Stimulated activated naive B cell treated with anti-CD40 and anti-IgM and Interleukin-4, amounts not matched to agents 10 μg/mL and 1 μg/mL and 100 μg/mL, for 72 hours (primary cell): ENCODE measurements at regions not wholly inside any gene's neighbourhood (a gene's known extent, or its start where the extent isn't known, plus 50 kb on each side); places are given as distances from the start of the nearest gene placed in this dataset.

Experiments used
- ATAC-seq, 2 donors: fragments of 150-1000 bp; cut with Tn5 transposase; replicated peaks; 2 replicates each; pipeline ENCODE4 v1.10.0; 2021; ENCODE audit warnings: moderate library complexity in 1 of 2
- DNase-seq: peaks from one replicate; pipeline ENCODE4 v3.0.0; 2021
- H3K27ac Mint-ChIP-seq: one replicate; pipeline ENCODE4 v1.8.0; 2022; ENCODE audit warnings: mild to moderate bottlenecking, mixed read lengths
- H3K27me3 Mint-ChIP-seq, 2 donors: one replicate each; pipeline ENCODE4 v1.8.0; 2022; ENCODE audit warnings: mixed read lengths in 2 of 2
- H3K36me3 Mint-ChIP-seq, 2 donors: one replicate each; pipeline ENCODE4 v1.8.0; 2022; ENCODE audit warnings: mixed read lengths in 2 of 2, mild to moderate bottlenecking in 1 of 2
- H3K4me1 Mint-ChIP-seq, 2 donors: one replicate each; pipeline ENCODE4 v1.8.0; 2022; ENCODE audit warnings: mixed read lengths in 2 of 2, mild to moderate bottlenecking in 1 of 2
- H3K4me3 Mint-ChIP-seq, 2 donors: one replicate each; pipeline ENCODE4 v1.8.0; 2022; ENCODE audit warnings: mild to moderate bottlenecking in 2 of 2, mixed read lengths in 2 of 2, moderate library complexity in 1 of 2
- H3K9me3 Mint-ChIP-seq, 2 donors: one replicate each; pipeline ENCODE4 v1.8.0; 2022; ENCODE audit warnings: mixed read lengths in 2 of 2, mild to moderate bottlenecking in 1 of 2

GRCh38 chr1:224513383-224513782 lies 78.8 kb upstream of the WDR26 start:
- Mint-ChIP-seq H3K4me3 (no peak overlapping the region), H3K9me3 (no peaks in the 10 kb centered on the region), H3K27ac (no peak overlapping the region), H3K27me3 (no peaks in the 10 kb centered on the region), H3K36me3 (no peaks in the 10 kb centered on the region), H3K4me1 (peaks cover 6 to 7% of the 10 kb centered on the region in 2 donors)
- no peak for DNase-seq
- ATAC-seq = no peak

- peaks cover 6 to 7% of the 10 kb centered on the region in 2 donors for H3K4me1 Mint-ChIP-seq
Observed at GRCh38 chr1:224513787-224514209, 79.2 kb upstream of the WDR26 start.

GRCh38 chr1:224517171-224517570 lies 82.6 kb upstream of the WDR26 start:
- Mint-ChIP-seq H3K9me3 (peaks cover 0 to 3% of the 10 kb centered on the region in 2 donors), H3K27me3 (peaks cover 0 to 4% of the 10 kb centered on the region in 2 donors), H3K27ac (no peak overlapping the region), H3K4me3 (no peak overlapping the region), H3K36me3 (peaks cover 2 to 3% of the 10 kb centered on the region in 2 donors), H3K4me1 (peaks cover 6 to 7% of the 10 kb centered on the region in 2 donors)
- DNase-seq (no peak), ATAC-seq (no peak)

More at GRCh38 chr1:224513787-224514209, 79.2 kb upstream of the WDR26 start:
- DNase-seq (peak; percentile 66), ATAC-seq (peak; percentile 94 to 99)
- Mint-ChIP-seq H3K36me3 (no peaks in the 10 kb centered on the region), H3K27me3 (no peaks in the 10 kb centered on the region), H3K9me3 (no peaks in the 10 kb centered on the region), H3K27ac (no peak overlapping the region), H3K4me3 (no peak overlapping the region)

GRCh38 chr1:224518528-224518927 lies 83.9 kb upstream of the WDR26 start:
- DNase-seq = no peak
- Mint-ChIP-seq H3K36me3 (peaks cover 2 to 3% of the 10 kb centered on the region in 2 donors), H3K4me1 (peaks cover 5 to 6% of the 10 kb centered on the region in 2 donors), H3K9me3 (peaks cover 0 to 3% of the 10 kb centered on the region in 2 donors), H3K4me3 (no peak overlapping the region), H3K27me3 (peaks cover 0 to 4% of the 10 kb centered on the region in 2 donors), H3K27ac (no peak overlapping the region)
- no peak for ATAC-seq

GRCh38 chr1:224519874-224520273 lies 85.3 kb upstream of the WDR26 start:
- DNase-seq (no peak), ATAC-seq (no peak)
- H3K4me3 Mint-ChIP-seq = no peak overlapping the region
- H3K9me3 Mint-ChIP-seq = peaks cover 0 to 3% of the 10 kb centered on the region in 2 donors
- no peaks in the 10 kb centered on the region for H3K4me1 Mint-ChIP-seq
- no peak overlapping the region for H3K27ac Mint-ChIP-seq
- H3K36me3 Mint-ChIP-seq = peaks cover 2 to 3% of the 10 kb centered on the region in 2 donors
- H3K27me3 Mint-ChIP-seq = peaks cover 0 to 4% of the 10 kb centered on the region in 2 donors

- no peak overlapping the region for H3K4me3 Mint-ChIP-seq
- DNase-seq (no peak), ATAC-seq (no peak)
- H3K9me3 Mint-ChIP-seq = peaks cover 0 to 3% of the 10 kb centered on the region in 2 donors
- H3K36me3 Mint-ChIP-seq = peaks cover 2 to 3% of the 10 kb centered on the region in 2 donors
- no peak overlapping the region for H3K27ac Mint-ChIP-seq
- H3K27me3 Mint-ChIP-seq = peaks cover 0 to 4% of the 10 kb centered on the region in 2 donors
- H3K4me1 Mint-ChIP-seq = no peaks in the 10 kb centered on the region
Observed at GRCh38 chr1:224520808-224521207, 86.2 kb upstream of the WDR26 start.

DNA sequence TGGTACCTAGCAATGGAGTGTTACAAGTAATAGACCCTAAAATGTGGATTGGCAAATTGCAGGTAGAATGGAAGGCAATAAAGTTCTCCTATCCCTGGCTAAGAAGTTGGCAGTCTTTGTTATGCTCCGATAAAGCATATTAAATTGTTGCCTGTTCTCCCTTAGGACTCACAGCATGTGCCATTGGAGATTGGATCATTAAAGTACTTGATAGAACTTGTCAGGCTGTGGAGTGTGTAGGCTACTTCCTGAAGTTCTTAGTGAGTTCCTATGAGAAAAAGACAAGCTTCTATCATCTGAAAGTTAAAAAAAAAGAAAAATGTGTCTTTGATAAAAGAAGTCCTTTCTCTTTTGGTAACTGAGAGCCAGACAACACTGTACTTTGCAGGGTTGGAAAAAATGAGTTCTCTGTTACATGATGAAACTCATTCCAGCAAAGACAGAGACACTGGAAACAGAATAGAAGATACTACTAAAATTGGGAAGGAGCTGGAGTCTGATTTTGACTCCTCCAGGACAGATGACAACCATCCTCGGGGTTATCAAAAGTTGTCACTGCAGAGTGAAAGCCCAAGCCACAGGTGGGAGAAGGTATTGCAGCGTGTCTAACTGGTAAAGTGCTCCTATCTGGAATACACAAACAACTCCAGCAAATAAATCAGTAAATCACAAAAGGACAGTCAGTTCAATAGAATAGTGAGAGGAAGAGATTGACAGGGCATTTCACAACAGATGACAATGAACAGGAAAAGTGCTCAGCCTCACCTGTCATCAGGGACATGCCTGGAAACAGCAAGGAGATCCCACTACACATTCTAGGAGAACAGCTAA lies 87.5 kb upstream of the WDR26 start:
- peaks cover 2 to 3% of the 10 kb centered on the region in 2 donors for H3K36me3 Mint-ChIP-seq

DNA sequence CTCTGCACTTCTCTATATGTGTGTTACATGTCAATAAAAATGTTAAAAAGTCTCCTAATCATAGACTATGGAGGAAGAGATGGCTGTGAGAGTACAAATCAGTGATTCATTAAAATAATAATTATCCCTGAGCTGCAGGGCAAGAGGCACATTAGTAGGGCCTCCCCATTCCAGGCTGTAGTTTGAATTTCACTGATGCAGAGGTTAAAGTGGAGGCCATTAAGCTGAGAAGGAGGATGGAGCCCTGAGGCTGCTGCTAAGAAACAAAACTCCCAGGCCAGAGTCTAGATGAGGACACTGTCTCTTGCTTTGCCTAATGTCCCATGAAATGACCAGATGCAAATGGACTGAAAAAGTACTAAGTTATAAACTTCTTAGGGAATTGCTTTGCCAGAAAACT lies 89.1 kb upstream of the WDR26 start:
- Mint-ChIP-seq H3K4me1 (no peaks in the 10 kb centered on the region), H3K36me3 (peaks cover 2 to 3% of the 10 kb centered on the region in 2 donors), H3K4me3 (no peak overlapping the region), H3K9me3 (peaks cover 0 to 3% of the 10 kb centered on the region in 2 donors), H3K27ac (no peak overlapping the region), H3K27me3 (peaks cover 0 to 4% of the 10 kb centered on the region in 2 donors)
- no peak for DNase-seq
- ATAC-seq = no peak

More for the DNA sequence above, 87.5 kb upstream of the WDR26 start:
- no peak overlapping the region for H3K4me3 Mint-ChIP-seq
- no peaks in the 10 kb centered on the region for H3K4me1 Mint-ChIP-seq
- H3K27me3 Mint-ChIP-seq = peaks cover 0 to 4% of the 10 kb centered on the region in 2 donors
- H3K27ac Mint-ChIP-seq = no peak overlapping the region
- ATAC-seq (no peak), DNase-seq (no peak)
- peaks cover 0 to 3% of the 10 kb centered on the region in 2 donors for H3K9me3 Mint-ChIP-seq

DNA sequence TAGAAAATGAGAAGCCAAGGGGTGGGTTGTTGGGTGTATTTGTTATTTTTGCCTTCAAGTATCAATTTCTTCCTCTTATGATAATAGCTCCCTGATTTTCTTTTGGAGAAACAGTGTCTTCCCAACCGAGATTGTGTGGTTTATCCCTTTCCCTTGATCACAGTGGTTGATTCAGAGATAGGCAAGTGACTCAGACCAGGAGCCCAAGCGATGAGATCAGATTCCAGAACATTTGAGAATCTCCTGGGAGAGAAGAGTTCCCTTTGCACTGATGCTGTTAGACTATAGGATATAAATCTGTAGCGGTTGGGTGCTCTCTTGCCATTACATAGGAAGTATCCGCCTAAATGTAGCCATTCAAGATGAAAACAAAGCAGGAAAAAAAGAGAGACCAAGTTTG lies 90.1 kb upstream of the WDR26 start:
- ATAC-seq (no peak), DNase-seq (no peak)
- Mint-ChIP-seq H3K27me3 (peaks cover 0 to 4% of the 10 kb centered on the region in 2 donors), H3K27ac (no peak overlapping the region), H3K4me3 (no peak overlapping the region), H3K9me3 (peaks cover 0 to 3% of the 10 kb centered on the region in 2 donors), H3K36me3 (peaks cover 2 to 3% of the 10 kb centered on the region in 2 donors), H3K4me1 (no peaks in the 10 kb centered on the region)

DNA sequence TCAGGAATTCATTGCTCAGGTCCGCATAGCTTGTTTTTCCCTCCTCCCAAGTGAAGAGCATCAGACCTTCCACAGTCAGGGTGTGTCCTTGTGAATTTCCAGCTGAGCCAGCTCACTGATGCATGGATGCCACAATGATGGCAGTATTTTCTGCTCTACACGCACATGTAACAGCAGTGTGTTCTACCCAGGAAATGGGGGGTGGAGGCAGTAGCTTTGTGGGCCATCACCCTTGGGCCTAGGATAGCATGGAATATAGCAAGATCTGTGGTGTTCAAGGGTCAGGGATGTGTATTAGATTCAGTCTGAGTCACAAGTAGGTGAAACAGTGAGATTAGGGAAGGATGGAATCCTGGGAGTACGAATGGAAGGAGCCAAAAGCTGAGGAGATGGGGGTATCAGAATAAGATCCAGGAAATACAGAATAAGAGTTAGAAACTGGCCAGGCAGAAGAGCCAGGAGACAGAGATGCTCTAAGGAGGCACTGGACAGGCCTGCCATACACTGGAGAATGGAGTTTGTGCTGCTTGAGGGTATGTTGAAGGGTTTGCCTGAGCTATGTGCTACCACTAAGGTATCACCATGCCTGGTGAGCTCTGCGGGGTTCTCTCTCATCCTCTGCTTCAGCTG lies 90.6 kb upstream of the CNIH3 start:
- H3K27ac Mint-ChIP-seq = no peak overlapping the region
- no peaks in the 10 kb centered on the region for H3K4me1 Mint-ChIP-seq
- DNase-seq (no peak), ATAC-seq (no peak)
- peaks cover 0 to under 1% of the 10 kb centered on the region in 2 donors for H3K9me3 Mint-ChIP-seq
- H3K36me3 Mint-ChIP-seq = peaks cover under 1 to 1% of the 10 kb centered on the region in 2 donors
- peaks cover 0 to 1% of the 10 kb centered on the region in 2 donors for H3K27me3 Mint-ChIP-seq
- no peak overlapping the region for H3K4me3 Mint-ChIP-seq

- no peak for DNase-seq
- H3K27me3 Mint-ChIP-seq = no peaks in the 10 kb centered on the region
- H3K36me3 Mint-ChIP-seq = no peaks in the 10 kb centered on the region
- no peak for ATAC-seq
- H3K4me1 Mint-ChIP-seq = no peaks in the 10 kb centered on the region
- H3K9me3 Mint-ChIP-seq = no peaks in the 10 kb centered on the region
- H3K4me3 Mint-ChIP-seq = no peak overlapping the region
- H3K27ac Mint-ChIP-seq = no peak overlapping the region
Observed at GRCh38 chr1:224526771-224527170, 89.3 kb upstream of the CNIH3 start.

GRCh38 chr1:224528900-224529299 lies 87.2 kb upstream of the CNIH3 start:
- Mint-ChIP-seq H3K9me3 (no peaks in the 10 kb centered on the region), H3K4me3 (no peak overlapping the region)
- DNase-seq = no peak

DNA sequence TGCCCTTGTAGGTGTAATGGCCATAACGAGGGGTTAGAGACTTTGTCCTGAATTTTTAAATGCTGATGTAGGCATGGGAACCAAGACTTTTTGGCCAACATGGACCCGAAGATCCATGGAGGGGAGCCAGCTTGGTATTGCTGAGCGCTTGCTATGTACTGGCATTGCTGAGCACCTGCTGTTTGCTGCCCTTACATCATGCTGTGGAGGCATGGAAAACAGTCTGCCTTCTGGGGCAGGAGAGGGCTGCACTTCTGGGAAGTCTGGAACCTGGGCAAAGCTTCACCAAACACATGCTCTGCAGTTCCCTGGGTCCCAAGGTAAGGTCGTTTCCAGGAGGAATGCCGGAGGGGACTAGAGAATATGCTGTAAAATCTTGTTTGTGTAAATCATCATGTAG lies 86.3 kb upstream of the CNIH3 start:
- Mint-ChIP-seq H3K27ac (no peak overlapping the region), H3K9me3 (no peaks in the 10 kb centered on the region), H3K36me3 (no peaks in the 10 kb centered on the region)

More at GRCh38 chr1:224528900-224529299, 87.2 kb upstream of the CNIH3 start:
- ATAC-seq = no peak
- H3K4me1 Mint-ChIP-seq = no peaks in the 10 kb centered on the region
- no peaks in the 10 kb centered on the region for H3K36me3 Mint-ChIP-seq
- H3K27ac Mint-ChIP-seq = no peak overlapping the region
- no peaks in the 10 kb centered on the region for H3K27me3 Mint-ChIP-seq

GRCh38 chr1:224533517-224533916 lies 82.6 kb upstream of the CNIH3 start:
- ATAC-seq (no peak), DNase-seq (no peak)
- Mint-ChIP-seq H3K9me3 (no peaks in the 10 kb centered on the region), H3K4me3 (no peak overlapping the region), H3K4me1 (no peaks in the 10 kb centered on the region), H3K27me3 (no peaks in the 10 kb centered on the region), H3K27ac (no peak overlapping the region), H3K36me3 (no peaks in the 10 kb centered on the region)

More for the DNA sequence above, 86.3 kb upstream of the CNIH3 start:
- DNase-seq (no peak), ATAC-seq (no peak)
- Mint-ChIP-seq H3K4me3 (no peak overlapping the region), H3K4me1 (no peaks in the 10 kb centered on the region), H3K27me3 (no peaks in the 10 kb centered on the region)

GRCh38 chr1:224534731-224535130 lies 81.4 kb upstream of the CNIH3 start:
- Mint-ChIP-seq H3K27me3 (peaks cover 7 to 8% of the 10 kb centered on the region in 2 donors), H3K27ac (no peak overlapping the region), H3K36me3 (no peaks in the 10 kb centered on the region), H3K4me3 (no peak overlapping the region), H3K4me1 (no peaks in the 10 kb centered on the region), H3K9me3 (no peaks in the 10 kb centered on the region)
- DNase-seq (no peak), ATAC-seq (no peak)
